Fibroblast of lung (primary cell): ENCODE measurements at regions not wholly inside any gene's neighbourhood (a gene's known extent, or its start where the extent isn't known, plus 50 kb on each side); places are given as distances from the start of the nearest gene placed in this dataset.

Experiments used
- DNase-seq, 2 donors: peaks; one replicate each; pipeline versions ENCODE4 v3.0.0 to v3.0.0-alpha.2; 2010; ENCODE audit warnings: low read depth in 2 of 2
- H2AFZ ChIP-seq: 2 replicates; pipeline ENCODE4 v1.5.1; 2012; ENCODE audit warnings: low read length, control low read depth, inconsistent platforms
- H3K27ac ChIP-seq: 2 replicates; pipeline ENCODE4 v1.5.1; 2011; ENCODE audit warnings: low read length, control low read depth; ENCODE audit not compliant: insufficient read depth
- H3K27me3 ChIP-seq: 2 replicates; pipeline ENCODE4 v1.5.1; 2011; ENCODE audit warnings: mild to moderate bottlenecking, low read length; ENCODE audit not compliant: control insufficient read depth, insufficient read depth
- H3K36me3 ChIP-seq: 2 replicates; pipeline ENCODE4 v1.5.1; 2011; ENCODE audit warnings: low read length; ENCODE audit not compliant: control insufficient read depth, insufficient read depth
- H3K4me1 ChIP-seq: 2 replicates; pipeline ENCODE4 v1.5.1; 2011; ENCODE audit warnings: low read length; ENCODE audit not compliant: control insufficient read depth, insufficient read depth; ENCODE audit errors: extremely low read depth
- H3K4me2 ChIP-seq: 2 replicates; pipeline ENCODE4 v1.5.1; 2011; ENCODE audit warnings: low read length, control low read depth; ENCODE audit not compliant: insufficient read depth; ENCODE audit errors: extremely low read depth
- H3K4me3 ChIP-seq, 4 experiments: fragments of 200-600 bp in 1 of 4; sonication (generic) in 1 of 4; replicated peaks in 1 of 4; 2 replicates each; pipeline ENCODE4 v1.5.1; 2011 to 2016; ENCODE audit warnings: low read length in 4 of 4, low read depth in 3 of 4, mild to moderate bottlenecking in 3 of 4, control low read depth in 2 of 4, inconsistent platforms in 1 of 4, mixed read lengths in 1 of 4; ENCODE audit not compliant: insufficient read depth in 1 of 4; ENCODE audit errors: control extremely low read depth in 1 of 4
- H3K79me2 ChIP-seq: 2 replicates; pipeline ENCODE4 v1.5.1; 2012; ENCODE audit warnings: mild to moderate bottlenecking, low read length, inconsistent platforms; ENCODE audit not compliant: control insufficient read depth, insufficient read depth
- H3K9ac ChIP-seq: 2 replicates; pipeline ENCODE4 v1.5.1; 2011; ENCODE audit warnings: mild to moderate bottlenecking, low read length, control low read depth; ENCODE audit not compliant: insufficient read depth
- H3K9me3 ChIP-seq: 2 replicates; pipeline ENCODE4 v1.5.1; 2012; ENCODE audit warnings: low read depth, low read length; ENCODE audit not compliant: control insufficient read depth, insufficient read depth
- H4K20me1 ChIP-seq: 2 replicates; pipeline ENCODE4 v1.5.1; 2011; ENCODE audit warnings: low read length; ENCODE audit not compliant: control insufficient read depth, insufficient read depth; ENCODE audit errors: extremely low read depth
- EZH2 ChIP-seq: IDR thresholded peaks from 2 replicates; pipeline ENCODE4 v1.5.1; 2012; ENCODE audit warnings: low read length, control low read depth, mild to moderate bottlenecking; ENCODE audit errors: missing control alignments
- TF ChIP-seq, protein P1 (sequence below), 2 donors: IDR thresholded peaks in 1 of 2; conservative IDR thresholded peaks in 1 of 2; 1 replicate in 1 of 2; 2 replicates in 1 of 2; pipeline ENCODE4 v1.5.1; 2011 to 2012; ENCODE audit warnings: low read length in 2 of 2, control low read depth in 1 of 2, inconsistent platforms in 1 of 2, low read depth in 1 of 2, mild to moderate bottlenecking in 1 of 2

- H3K9ac ChIP-seq, result no peak overlapping the region
- peak in 1 of 2 donors; percentile 21 for DNase-seq
- H3K27ac ChIP-seq, result no peak overlapping the region
- H3K79me2 ChIP-seq, result no peaks in the 10 kb centered on the region
- no peak for TF ChIP-seq EZH2
- TF ChIP-seq, protein P1, sequence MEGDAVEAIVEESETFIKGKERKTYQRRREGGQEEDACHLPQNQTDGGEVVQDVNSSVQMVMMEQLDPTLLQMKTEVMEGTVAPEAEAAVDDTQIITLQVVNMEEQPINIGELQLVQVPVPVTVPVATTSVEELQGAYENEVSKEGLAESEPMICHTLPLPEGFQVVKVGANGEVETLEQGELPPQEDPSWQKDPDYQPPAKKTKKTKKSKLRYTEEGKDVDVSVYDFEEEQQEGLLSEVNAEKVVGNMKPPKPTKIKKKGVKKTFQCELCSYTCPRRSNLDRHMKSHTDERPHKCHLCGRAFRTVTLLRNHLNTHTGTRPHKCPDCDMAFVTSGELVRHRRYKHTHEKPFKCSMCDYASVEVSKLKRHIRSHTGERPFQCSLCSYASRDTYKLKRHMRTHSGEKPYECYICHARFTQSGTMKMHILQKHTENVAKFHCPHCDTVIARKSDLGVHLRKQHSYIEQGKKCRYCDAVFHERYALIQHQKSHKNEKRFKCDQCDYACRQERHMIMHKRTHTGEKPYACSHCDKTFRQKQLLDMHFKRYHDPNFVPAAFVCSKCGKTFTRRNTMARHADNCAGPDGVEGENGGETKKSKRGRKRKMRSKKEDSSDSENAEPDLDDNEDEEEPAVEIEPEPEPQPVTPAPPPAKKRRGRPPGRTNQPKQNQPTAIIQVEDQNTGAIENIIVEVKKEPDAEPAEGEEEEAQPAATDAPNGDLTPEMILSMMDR (conservative IDR thresholded peaks at IDR 0.05 in 1 of 2, IDR thresholded peaks at IDR 0.05 in 1 of 2; ENCODE audit: low read depth in 1 of 2, low read length in 2 of 2), result no peak
- H3K36me3 ChIP-seq, result no peaks in the 10 kb centered on the region
- no peak overlapping the region for H2AFZ ChIP-seq
- H3K4me2 ChIP-seq, result no peak overlapping the region
- no peaks in the 10 kb centered on the region for H3K4me1 ChIP-seq
- H4K20me1 ChIP-seq, result no peaks in the 10 kb centered on the region
- H3K4me3 ChIP-seq, result no peak overlapping the region
- H3K9me3 ChIP-seq, result no peaks in the 10 kb centered on the region
- no peaks in the 10 kb centered on the region for H3K27me3 ChIP-seq
Measured at GRCh38 chr13:82803341-82803740, 1078.9 kb downstream of the SLITRK1 start.

DNA sequence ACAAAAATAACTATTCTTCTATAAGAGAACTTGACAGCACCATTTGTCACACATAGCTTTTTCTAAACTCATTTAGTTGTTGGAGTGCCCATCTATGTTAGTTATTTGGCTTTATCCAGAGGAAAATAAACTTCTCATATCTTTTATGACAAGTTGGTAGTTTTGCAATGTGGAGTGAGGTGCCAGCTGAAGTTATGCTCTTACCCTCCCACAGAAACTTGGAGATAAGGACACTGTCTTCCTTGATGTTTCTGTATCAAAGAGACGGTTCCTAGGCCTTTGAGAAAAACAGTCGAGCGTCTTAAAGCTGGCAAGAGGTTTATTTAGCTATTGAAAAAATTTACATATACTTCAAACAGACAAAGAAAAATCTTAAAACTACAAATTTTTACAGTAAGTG is 1079.7 kb downstream of the SLITRK1 start:
- no peaks in the 10 kb centered on the region for H3K9me3 ChIP-seq
- DNase-seq, result no peak
- TF ChIP-seq EZH2, result no peak
- TF ChIP-seq, protein P1 (conservative IDR thresholded peaks at IDR 0.05 in 1 of 2, IDR thresholded peaks at IDR 0.05 in 1 of 2; ENCODE audit: low read depth in 1 of 2, low read length in 2 of 2), result no peak
- H4K20me1 ChIP-seq, result no peaks in the 10 kb centered on the region
- no peak overlapping the region for H3K4me2 ChIP-seq
- H3K27ac ChIP-seq, result no peak overlapping the region
- H3K36me3 ChIP-seq, result no peaks in the 10 kb centered on the region
- H3K27me3 ChIP-seq, result no peaks in the 10 kb centered on the region
- no peak overlapping the region for H3K4me3 ChIP-seq
- no peak overlapping the region for H3K9ac ChIP-seq
- H3K79me2 ChIP-seq, result no peaks in the 10 kb centered on the region
- H2AFZ ChIP-seq, result no peak overlapping the region
- H3K4me1 ChIP-seq, result no peaks in the 10 kb centered on the region

GRCh38 chr13:82800391-82800790 is 1081.9 kb downstream of the SLITRK1 start:
- H3K27me3 ChIP-seq, result no peaks in the 10 kb centered on the region
- no peaks in the 10 kb centered on the region for H3K9me3 ChIP-seq
- no peaks in the 10 kb centered on the region for H4K20me1 ChIP-seq
- H2AFZ ChIP-seq, result no peak overlapping the region
- no peak overlapping the region for H3K27ac ChIP-seq
- DNase-seq, result peak; percentile 4 to 10
- H3K4me3 ChIP-seq, result no peak overlapping the region
- TF ChIP-seq, protein P1 (conservative IDR thresholded peaks at IDR 0.05 in 1 of 2, IDR thresholded peaks at IDR 0.05 in 1 of 2; ENCODE audit: low read depth in 1 of 2, low read length in 2 of 2), result no peak
- TF ChIP-seq EZH2, result no peak
- no peak overlapping the region for H3K4me2 ChIP-seq
- no peaks in the 10 kb centered on the region for H3K4me1 ChIP-seq
- no peak overlapping the region for H3K9ac ChIP-seq
- no peaks in the 10 kb centered on the region for H3K36me3 ChIP-seq
- no peaks in the 10 kb centered on the region for H3K79me2 ChIP-seq
